EH (cell line): ENCODE measurements at regions not wholly inside any gene's neighbourhood (a gene's known extent, or its start where the extent isn't known, plus 50 kb on each side); places are given as distances from the start of the nearest gene placed in this dataset.
A peak's percentile ranks its signal among the peaks of the same experiment; 100 is the strongest.
"Not testable (repeated sequence)": the region's sequence is repeated elsewhere in the genome, so short reads cannot be mapped to it uniquely, and the experiment has no call there.

Experiments
- DNase-seq: peaks from one replicate; pipeline ENCODE4 v3.0.0-alpha.2; 2015; ENCODE audit warnings: low read depth

DNA sequence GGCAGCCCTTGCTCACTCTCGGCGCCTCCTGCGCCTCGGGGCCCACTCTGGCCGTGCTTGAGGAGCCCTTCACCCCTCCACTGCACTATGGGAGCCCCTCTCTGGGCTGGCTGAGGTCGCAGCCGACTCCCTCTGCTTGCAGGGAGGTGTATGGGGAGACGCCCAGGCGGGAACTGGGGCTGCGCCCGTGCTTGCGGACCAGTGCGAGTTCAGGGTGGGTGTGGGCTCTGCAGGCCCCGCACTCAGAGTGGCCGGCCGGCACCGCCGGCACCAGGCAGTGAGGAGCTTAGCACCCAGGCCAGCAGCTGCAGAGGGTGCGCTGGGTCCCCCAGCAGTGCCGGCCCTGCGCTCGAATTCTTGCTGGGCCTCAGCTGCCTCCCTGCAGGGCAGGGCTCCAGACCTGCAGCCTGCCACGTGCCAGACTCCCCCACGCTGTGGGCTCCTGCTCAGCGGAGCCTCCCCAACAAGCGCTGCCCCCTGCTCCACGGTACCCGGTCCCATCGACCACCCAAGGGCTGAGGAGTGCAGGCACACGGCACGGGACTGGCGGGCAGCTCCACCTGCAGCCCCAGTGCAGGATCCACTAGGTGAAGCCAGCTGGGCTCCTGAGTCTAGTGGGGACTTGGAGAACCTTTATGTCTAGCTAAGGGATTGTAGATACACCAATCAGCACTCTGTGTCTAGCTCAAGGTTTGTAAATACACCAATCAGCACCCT, 54.0 kb upstream of the WWC2 start:
- DNase-seq: not testable (repeated sequence)

GRCh38 chr4:183038436-183038835, 60.6 kb upstream of the WWC2 start:
- DNase-seq: peak; percentile 24

- peak; percentile 16 for DNase-seq
These were observed 63.2 kb upstream of the WWC2 start for GRCh38 chr4:183035726-183036415.

DNA sequence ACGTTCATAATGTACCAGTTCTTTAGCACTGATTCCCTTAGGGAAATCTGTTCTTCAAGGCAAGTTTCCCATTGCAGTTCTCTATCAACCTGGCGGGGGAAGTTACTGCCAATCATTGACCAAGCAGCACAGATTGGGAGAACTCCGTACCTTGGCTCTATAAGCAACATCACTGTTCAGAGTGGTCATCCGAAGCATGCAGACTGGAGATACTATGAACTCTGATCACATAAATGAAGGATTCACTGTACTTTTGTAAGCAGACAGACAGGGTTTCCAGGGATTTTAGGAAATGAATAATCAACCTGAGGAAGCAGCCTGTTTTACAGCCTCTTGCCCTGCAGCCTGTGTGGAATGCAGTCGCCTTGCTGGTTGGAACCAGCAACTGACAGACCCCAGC, 63.8 kb upstream of the WWC2 start:
- no peak for DNase-seq

- DNase-seq: no peak
These were observed 68.2 kb upstream of the WWC2 start for GRCh38 chr4:183030823-183031222.

GRCh38 chr4:183030309-183030708, 68.7 kb upstream of the WWC2 start:
- no peak for DNase-seq

GRCh38 chr4:183029365-183029764, 69.7 kb upstream of the WWC2 start:
- DNase-seq: no peak

- no peak for DNase-seq
These were observed 72.4 kb upstream of the WWC2 start for GRCh38 chr4:183026701-183027100.

DNA sequence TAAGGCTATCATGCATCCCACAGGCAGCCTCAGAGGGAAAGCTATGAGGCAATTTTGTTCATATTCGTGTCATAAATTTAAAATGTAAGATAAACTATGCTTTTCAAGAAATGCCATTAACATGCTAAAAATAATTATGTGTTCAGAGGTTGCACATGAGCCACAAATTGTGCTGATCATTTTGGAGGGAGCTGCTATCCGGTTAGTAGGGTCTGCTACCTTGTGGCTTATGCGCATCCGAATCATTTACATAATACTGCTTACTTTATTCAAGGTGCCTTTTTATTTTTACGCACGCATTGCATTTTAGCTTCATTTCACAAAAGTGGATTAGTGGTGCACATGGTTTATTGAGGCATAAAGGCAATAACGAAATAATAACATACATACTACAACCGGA, 76.4 kb upstream of the WWC2 start:
- DNase-seq: no peak

- DNase-seq: no peak
These were observed 81.1 kb upstream of the WWC2 start for GRCh38 chr4:183017962-183018361.

- DNase-seq: no peak
These were observed 84.5 kb upstream of the WWC2 start for GRCh38 chr4:183014361-183015084.

GRCh38 chr4:183013730-183014002, 85.4 kb upstream of the WWC2 start:
- no peak for DNase-seq

DNA sequence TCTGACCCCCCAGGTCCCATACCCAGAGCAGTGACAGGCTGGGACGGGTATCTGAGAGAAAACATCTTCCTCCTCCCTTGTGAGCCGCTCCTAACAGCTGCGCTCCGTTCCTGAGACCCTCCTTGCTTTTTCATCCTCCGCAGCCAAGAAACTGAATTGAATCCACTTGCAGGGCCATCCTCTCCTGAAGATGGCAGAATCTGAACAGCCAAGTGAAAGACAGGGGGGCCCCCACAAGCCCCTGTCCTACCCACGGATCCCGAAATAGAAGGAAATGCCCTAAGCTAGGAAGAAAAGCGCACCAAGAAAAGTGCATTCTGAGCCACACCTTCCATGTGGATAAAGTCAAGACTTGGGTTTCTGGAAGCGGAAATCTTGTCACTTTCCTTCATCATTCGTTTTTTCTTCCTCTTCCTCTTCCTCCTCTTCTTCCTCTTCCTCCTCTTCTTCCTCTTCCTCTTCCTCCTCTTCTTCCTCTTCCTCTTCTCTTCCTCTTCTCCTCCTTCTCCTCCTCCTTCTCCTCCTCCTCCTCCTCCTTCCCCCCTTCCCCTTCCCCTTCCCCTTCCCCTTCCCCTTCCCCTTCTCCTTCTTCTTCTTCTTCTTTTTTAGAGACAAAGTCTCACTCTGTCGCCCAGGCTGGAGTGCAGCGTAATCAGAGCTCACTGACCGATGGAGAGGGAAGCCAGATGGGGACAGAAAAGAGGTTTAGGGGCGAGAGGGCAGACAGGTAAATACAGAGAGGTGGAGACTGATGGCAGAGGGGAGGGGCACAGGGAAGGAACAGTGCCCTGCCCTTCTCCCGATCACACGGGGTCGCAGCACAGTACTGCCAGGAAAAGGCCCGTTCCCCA, 86.0 kb upstream of the WWC2 start:
- peak; percentile 9 for DNase-seq

GRCh38 chr4:183011213-183011907, 87.7 kb upstream of the WWC2 start:
- DNase-seq: peak; percentile 58

DNA sequence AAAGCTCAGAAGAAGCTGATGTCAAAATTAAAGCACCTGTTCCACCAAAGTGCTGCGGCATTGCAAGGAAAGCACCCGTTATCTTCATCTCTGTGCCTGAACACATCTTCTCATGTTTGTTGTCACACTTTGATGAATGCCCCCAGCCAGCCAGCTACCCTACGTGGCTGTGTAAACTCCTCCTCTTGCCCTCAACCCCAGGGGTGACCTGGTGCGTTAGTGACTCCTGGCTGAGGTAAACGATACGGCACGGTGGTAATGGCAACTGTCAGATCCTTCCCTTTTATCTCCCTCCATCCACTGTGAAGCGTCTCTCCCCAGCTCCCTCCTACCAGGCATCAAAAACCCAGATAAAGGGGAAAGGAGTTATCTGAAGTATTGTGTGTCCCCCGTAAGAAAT, 90.6 kb upstream of the WWC2 start:
- DNase-seq: no peak

DNA sequence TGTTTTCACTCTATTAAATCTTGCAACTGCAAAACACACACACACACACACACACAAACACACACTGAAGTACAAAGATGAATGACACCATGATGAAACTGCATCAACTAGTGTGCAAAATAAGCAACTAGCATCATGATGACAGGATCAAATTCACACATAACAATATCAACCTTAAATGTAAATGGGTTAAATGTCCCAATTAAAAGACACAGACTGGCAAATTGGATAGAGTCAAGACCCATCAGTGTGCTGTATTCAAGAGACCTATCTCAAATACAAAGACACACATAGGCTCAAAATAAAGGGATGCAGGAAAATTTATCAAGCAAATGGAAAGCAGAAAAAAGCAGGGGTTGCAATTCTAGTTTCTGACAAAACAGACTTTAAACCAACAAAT, 87.2 kb upstream of the DCTD start:
- DNase-seq: not testable (repeated sequence)

DNA sequence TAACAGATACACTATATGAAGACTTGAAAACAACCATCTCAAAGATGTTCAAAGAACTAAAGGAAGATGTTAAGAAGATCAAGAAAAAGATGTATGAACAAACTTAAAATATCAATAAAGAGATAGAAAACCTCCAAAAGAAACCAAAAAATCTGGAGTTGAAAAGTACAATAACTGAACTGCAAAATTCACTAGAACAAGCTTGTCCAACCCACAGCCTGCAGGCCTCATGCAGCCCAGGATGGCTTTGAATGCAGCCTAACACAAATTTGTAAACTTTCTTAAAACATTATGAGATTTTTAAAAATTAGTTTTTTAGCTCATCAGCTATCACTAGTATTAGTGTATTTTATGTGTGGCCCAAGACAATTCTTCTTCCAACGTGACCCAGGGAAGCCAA, 77.0 kb upstream of the DCTD start:
- no peak for DNase-seq

- DNase-seq: peak; percentile 89
These were observed 61.1 kb upstream of the DCTD start for GRCh38 chr4:182978152-182978827.

DNA sequence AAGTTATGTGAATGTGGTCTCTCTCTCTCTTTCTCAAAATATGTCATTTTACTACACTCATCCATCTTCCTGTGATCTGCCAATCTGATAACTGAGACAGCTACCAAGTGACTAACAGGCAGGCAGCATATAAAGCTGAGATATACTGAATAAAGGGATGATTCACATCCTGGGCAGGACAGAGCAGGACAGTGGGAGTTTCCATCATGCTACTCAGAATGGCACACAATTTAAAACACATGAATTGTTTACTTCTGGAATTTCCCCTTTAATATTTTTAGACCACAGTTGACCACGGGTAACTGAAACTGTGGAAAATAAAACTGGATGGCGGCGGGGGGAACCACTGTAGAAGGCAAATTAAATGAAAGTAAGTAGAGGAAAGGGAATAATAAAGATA, 58.6 kb upstream of the DCTD start:
- DNase-seq: peak; percentile 96

- DNase-seq: no peak
These were observed 56.8 kb upstream of the DCTD start for GRCh38 chr4:182973941-182974340.

- peak; percentile 34 for DNase-seq
These were observed 56.3 kb upstream of the DCTD start for GRCh38 chr4:182973511-182973911.
